ENCODE measurements at regions not wholly inside any gene's neighbourhood (a gene's known extent, or its start where the extent isn't known, plus 50 kb on each side); places are given as distances from the start of the nearest gene placed in this dataset.
"Not testable (repeated sequence)": the region's sequence is repeated elsewhere in the genome, so short reads cannot be mapped to it uniquely, and the experiment has no call there.

- no peak for DNase-seq
Measured at GRCh38 chr9:88596376-88596775, 61.4 kb downstream of the NXNL2 start.

GRCh38 chr9:88604836-88605511, 70.0 kb downstream of the NXNL2 start:
- DNase-seq: no peak

GRCh38 chr9:88605512-88606362, 70.8 kb downstream of the NXNL2 start:
- DNase-seq: no peak

- DNase-seq: no peak
Measured at GRCh38 chr9:88614359-88614758, 79.4 kb downstream of the NXNL2 start.

DNA sequence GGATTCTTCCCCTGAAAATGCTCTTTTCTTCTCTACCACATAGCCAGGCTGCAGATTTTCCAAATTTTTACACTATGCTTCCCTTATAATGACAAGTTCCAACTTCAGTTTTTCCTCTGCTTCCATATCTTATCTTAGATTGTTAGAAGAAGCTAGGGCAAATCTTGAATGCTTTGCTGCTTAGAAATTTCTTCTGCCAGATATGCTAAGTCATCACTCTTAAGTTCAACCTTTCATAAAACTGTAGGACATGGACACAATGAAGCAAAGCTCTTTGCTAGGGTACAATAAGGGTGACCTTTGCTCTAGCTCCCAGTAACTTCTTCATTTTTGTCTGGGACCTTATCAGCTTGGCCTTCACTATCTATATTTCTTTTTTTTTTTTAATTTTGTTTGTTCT, 88.7 kb downstream of the NXNL2 start:
- DNase-seq: no peak

GRCh38 chr9:88628114-88628513, 93.1 kb downstream of the NXNL2 start:
- DNase-seq: no peak

- no peak for DNase-seq
Measured at GRCh38 chr9:88628811-88629210, 93.8 kb downstream of the NXNL2 start.

GRCh38 chr9:88630574-88630973, 95.6 kb downstream of the NXNL2 start:
- DNase-seq: not testable (repeated sequence)

GRCh38 chr9:88635151-88635550, 100.2 kb downstream of the NXNL2 start:
- no peak for DNase-seq

GRCh38 chr9:88641456-88642240, 106.7 kb downstream of the NXNL2 start:
- no peak for DNase-seq

DNA sequence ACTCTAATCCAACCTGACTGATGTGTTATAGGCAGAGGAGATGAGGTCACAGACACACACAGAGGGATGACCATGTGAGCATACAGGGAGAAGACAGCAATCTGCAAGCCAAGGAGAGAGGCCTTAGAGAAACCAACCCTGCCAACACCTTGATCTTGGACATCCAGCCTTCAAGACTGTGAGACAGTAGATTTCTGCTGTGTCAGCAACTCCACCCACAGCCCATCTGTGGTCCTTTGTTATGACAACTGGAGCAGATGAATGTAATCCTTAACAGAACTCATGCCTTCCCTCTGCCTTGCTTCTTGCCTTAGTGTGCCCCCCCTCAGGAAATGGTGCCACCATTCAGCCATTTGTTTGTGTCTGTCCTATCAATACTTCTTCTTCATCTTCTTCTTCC, 107.4 kb downstream of the NXNL2 start:
- DNase-seq: no peak

DNA sequence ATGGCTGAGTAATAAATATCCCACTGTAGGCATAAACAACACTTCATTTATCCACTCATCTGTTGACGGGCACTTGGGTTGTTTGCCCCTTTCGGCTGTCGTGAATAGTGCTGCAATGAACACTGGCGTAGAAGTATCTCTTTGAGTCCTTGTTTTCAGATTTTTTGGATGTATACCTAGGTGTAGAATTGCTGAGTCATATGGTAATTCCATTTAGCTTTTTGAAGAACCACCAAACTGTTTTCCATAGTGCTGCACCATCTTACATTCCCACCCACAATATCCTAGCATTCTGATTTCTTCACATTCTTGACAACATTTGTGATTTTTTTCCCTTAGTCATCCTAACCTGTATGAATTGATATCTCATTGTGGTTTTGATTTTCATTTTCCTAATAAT, 109.0 kb downstream of the NXNL2 start:
- no peak for DNase-seq

- DNase-seq: no peak
Measured at GRCh38 chr9:88645172-88645878, 110.3 kb downstream of the NXNL2 start.

GRCh38 chr9:88645879-88646199, 110.9 kb downstream of the NXNL2 start:
- DNase-seq: no peak

- no peak for DNase-seq
Measured at GRCh38 chr9:88646539-88647300, 111.7 kb downstream of the NXNL2 start.

DNA sequence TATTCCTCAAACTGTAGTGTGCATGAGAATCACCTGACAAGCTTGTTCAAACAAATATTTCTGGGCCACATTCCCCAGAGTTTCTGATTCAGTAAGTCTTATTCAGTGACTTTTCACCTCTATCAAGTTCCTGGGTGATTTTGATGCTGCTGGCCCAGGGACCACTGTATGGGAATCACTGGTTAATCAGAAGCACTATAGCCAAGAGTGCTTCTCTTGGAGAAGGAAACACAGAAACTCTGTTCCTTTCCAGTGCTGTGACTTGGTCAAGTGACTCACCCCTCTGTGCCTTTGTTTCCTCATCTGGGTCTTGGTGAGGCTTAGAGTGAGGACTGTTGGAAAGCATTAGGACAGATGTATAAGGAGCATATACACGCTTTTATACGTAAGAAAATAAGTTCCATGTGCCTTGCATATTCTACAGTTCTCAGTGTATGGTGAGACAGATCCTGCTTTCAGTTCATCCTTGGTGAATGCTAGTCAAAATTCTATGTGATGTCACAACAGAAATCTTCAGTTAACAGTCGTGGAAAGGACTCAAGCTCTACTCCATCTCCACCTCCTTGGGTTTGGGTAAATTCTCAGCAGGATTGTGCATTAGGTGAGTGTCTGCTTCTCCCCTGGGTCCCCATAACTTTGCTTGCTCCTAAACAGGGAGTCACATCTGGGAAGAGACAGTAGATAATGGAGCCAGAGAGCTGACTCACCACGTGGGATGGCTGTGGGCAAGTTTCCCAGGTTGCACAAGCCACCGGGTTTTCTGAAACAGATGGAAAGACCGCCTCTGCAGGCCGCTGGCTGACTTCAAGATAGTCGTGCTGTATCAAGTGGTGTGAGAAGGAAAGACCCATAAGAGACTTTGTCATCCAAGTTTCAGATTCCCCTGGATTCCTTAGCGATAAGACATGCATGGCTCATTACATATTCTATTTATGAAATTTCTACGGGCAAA, 117.0 kb downstream of the NXNL2 start:
- DNase-seq: no peak

- DNase-seq: no peak
Measured at GRCh38 chr9:88652876-88653275, 117.9 kb downstream of the NXNL2 start.

DNA sequence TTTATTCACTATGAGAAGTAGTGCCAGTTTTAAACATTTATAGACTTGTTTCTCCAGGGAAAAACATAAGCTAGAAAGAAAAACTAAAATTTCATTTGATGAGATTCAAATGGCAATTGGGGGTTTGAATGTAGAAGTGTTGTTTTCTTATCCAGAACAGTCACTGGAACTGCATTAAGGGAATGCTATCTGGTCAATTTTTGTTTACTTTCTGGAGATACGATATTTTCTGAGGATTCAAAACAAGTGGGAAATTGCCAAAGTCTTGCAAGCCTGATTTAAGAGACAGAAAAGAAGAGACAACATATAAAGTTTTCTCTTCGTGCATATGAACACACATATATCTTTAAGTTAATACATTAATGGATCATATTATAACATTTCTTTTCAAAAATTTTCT, 118.4 kb downstream of the NXNL2 start:
- no peak for DNase-seq

- no peak for DNase-seq
Measured at GRCh38 chr9:88653911-88654310, 118.9 kb downstream of the NXNL2 start.

- no peak for DNase-seq
Measured at GRCh38 chr9:88657893-88658292, 122.9 kb downstream of the NXNL2 start.

GRCh38 chr9:88658311-88658822, 123.4 kb downstream of the NXNL2 start:
- no peak for DNase-seq

Data from activated CD8-positive, alpha-beta memory T cell treated with anti-CD3 and anti-CD28 coated beads for 24 hours (primary cell).